OCI-LY1 (cell line): ENCODE measurements at regions not wholly inside any gene's neighbourhood (a gene's known extent, or its start where the extent isn't known, plus 50 kb on each side); places are given as distances from the start of the nearest gene placed in this dataset.

Experiments
- CTCF ChIP-seq: fragments of 200-600 bp; sonication (generic), shearing (Covaris generic); IDR thresholded peaks from 2 replicates; pipeline ENCODE4 v1.5.1; 2017; ENCODE audit warnings: mild to moderate bottlenecking, antibody characterized with exemption, low read length, moderate library complexity, mixed read lengths
- EZH2 ChIP-seq: fragments of 200-600 bp; sonication (generic), shearing (Covaris generic); IDR thresholded peaks from 2 replicates; pipeline ENCODE4 v1.8.0; 2017; ENCODE audit warnings: borderline replicate concordance, mixed run types, mild to moderate bottlenecking, antibody characterized with exemption, low read length, moderate library complexity, mixed read lengths

- TF ChIP-seq CTCF (no peak), EZH2 (no peak)
Measured at GRCh38 chr4:134027931-134028330, 173.7 kb downstream of the PABPC4L start.
